Testis (tissue), 2 donors: ENCODE measurements at regions not wholly inside any gene's neighbourhood (a gene's known extent, or its start where the extent isn't known, plus 50 kb on each side); places are given as distances from the start of the nearest gene placed in this dataset.

ENCODE experiments used
- CTCF ChIP-seq, 3 experiments: fragments of 450-650 bp in 2 of 3; fragments of 200-600 bp in 1 of 3; sonication (generic) in 1 of 3; IDR thresholded peaks; one replicate each; pipeline ENCODE4 v1.5.1; 2016 to 2019; ENCODE audit warnings: antibody characterized with exemption in 3 of 3, mild to moderate bottlenecking in 2 of 3, moderate library complexity in 1 of 3
- POLR2A ChIP-seq: fragments of 450-650 bp; IDR thresholded peaks from one replicate; pipeline ENCODE4 v1.6.1; 2017; ENCODE audit warnings: antibody characterized with exemption, mild to moderate bottlenecking, moderate library complexity

- TF ChIP-seq CTCF (IDR thresholded peaks at IDR 0.05) (no peak), POLR2A (no peak)
These were observed 1017.5 kb upstream of the TMEM132C start for GRCh38 chr12:127249428-127249827.
